ENCODE measurements at regions not wholly inside any gene's neighbourhood (a gene's known extent, or its start where the extent isn't known, plus 50 kb on each side); places are given as distances from the start of the nearest gene placed in this dataset.

GRCh38 chr1:60171801-60172200 lies 98.2 kb upstream of the C1orf87 start:
- TF ChIP-seq CTCF (conservative IDR thresholded peaks at IDR 0.05; ENCODE audit: low read depth, low read length): no peak
- H2AFZ ChIP-seq (ENCODE audit: low read depth): no peak overlapping the region
- no peak overlapping the region for H3K9ac ChIP-seq

GRCh38 chr1:60170709-60171108 lies 97.1 kb upstream of the C1orf87 start:
- Histone ChIP-seq H4K20me1 (ENCODE audit: insufficient read depth) (no peaks in the 10 kb centered on the region), H3K27ac (no peak overlapping the region), H3K9ac (no peak overlapping the region), H3K4me1 (ENCODE audit: low read depth, poor library complexity, severe bottlenecking) (no peaks in the 10 kb centered on the region), H2AFZ (ENCODE audit: low read depth) (no peak overlapping the region), H3K4me3 (IDR thresholded peaks at IDR 0.05; ENCODE audit: insufficient read depth, low read depth, low read length) (no peak overlapping the region), H3K4me2 (no peak overlapping the region), H3K79me2 (ENCODE audit: insufficient read depth, low read depth) (no peaks in the 10 kb centered on the region), H3K36me3 (ENCODE audit: insufficient read depth) (no peaks in the 10 kb centered on the region), H3K27me3 (ENCODE audit: insufficient read depth, low read depth) (no peaks in the 10 kb centered on the region)
- TF ChIP-seq CTCF (conservative IDR thresholded peaks at IDR 0.05; ENCODE audit: low read depth, low read length): no peak

More at GRCh38 chr1:60171801-60172200, 98.2 kb upstream of the C1orf87 start:
- no peak overlapping the region for H3K4me3 ChIP-seq (IDR thresholded peaks at IDR 0.05; ENCODE audit: insufficient read depth, low read depth, low read length)
- no peaks in the 10 kb centered on the region for H4K20me1 ChIP-seq (ENCODE audit: insufficient read depth)
- no peaks in the 10 kb centered on the region for H3K79me2 ChIP-seq (ENCODE audit: insufficient read depth, low read depth)
- no peaks in the 10 kb centered on the region for H3K27me3 ChIP-seq (ENCODE audit: insufficient read depth, low read depth)
- no peak overlapping the region for H3K4me2 ChIP-seq
- no peaks in the 10 kb centered on the region for H3K4me1 ChIP-seq (ENCODE audit: low read depth, poor library complexity, severe bottlenecking)
- H3K27ac ChIP-seq: no peak overlapping the region
- H3K36me3 ChIP-seq (ENCODE audit: insufficient read depth): no peaks in the 10 kb centered on the region

DNA sequence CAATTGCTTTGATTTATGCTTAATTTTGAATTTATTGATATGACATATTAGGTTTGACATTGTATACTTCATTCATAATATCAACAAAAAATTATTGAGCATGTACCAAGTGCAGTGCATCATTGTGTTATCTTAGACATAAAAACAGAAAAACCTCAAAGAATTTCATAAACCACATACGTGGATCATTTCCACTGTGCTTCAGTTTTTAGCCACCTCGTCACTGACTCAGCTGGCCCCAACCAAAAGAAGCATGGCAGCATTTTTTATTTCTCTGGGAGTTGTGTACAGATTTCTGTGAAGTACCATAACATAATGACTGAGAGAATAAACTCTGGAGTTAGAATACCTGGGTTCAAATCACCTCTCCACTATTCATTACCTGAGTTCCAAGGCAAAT lies 95.6 kb upstream of the C1orf87 start:
- H3K36me3 ChIP-seq (ENCODE audit: insufficient read depth): no peaks in the 10 kb centered on the region
- no peak overlapping the region for H3K27ac ChIP-seq
- no peak overlapping the region for H3K9ac ChIP-seq
- no peaks in the 10 kb centered on the region for H4K20me1 ChIP-seq (ENCODE audit: insufficient read depth)
- TF ChIP-seq CTCF (conservative IDR thresholded peaks at IDR 0.05; ENCODE audit: low read depth, low read length): no peak
- H3K4me3 ChIP-seq (IDR thresholded peaks at IDR 0.05; ENCODE audit: insufficient read depth, low read depth, low read length): no peak overlapping the region
- H3K27me3 ChIP-seq (ENCODE audit: insufficient read depth, low read depth): no peaks in the 10 kb centered on the region
- H2AFZ ChIP-seq (ENCODE audit: low read depth): no peak overlapping the region
- H3K79me2 ChIP-seq (ENCODE audit: insufficient read depth, low read depth): no peaks in the 10 kb centered on the region
- no peaks in the 10 kb centered on the region for H3K4me1 ChIP-seq (ENCODE audit: low read depth, poor library complexity, severe bottlenecking)
- H3K4me2 ChIP-seq: no peak overlapping the region

DNA sequence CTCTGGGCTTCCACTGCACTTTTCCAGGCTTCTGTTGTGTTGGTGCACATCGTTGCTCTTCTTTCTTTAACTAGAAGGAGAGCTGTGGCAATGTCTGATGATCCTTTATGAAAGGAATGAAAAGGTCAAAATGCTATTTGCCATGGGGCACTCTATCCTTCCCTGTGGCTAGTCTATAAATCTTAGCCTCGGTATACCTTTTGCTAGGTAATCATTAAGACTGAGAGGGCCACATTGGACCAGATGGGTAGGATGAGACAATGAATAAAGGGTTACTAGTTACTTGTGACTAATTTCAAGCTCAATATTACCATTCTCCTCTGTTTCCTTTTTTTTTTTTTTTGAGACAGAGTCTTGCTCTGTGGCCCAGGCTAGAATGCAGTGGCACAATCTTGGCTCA lies 89.4 kb upstream of the C1orf87 start:
- H3K27ac ChIP-seq: no peak overlapping the region
- H3K4me2 ChIP-seq: no peak overlapping the region
- no peaks in the 10 kb centered on the region for H4K20me1 ChIP-seq (ENCODE audit: insufficient read depth)
- no peaks in the 10 kb centered on the region for H3K36me3 ChIP-seq (ENCODE audit: insufficient read depth)
- H3K4me1 ChIP-seq (ENCODE audit: low read depth, poor library complexity, severe bottlenecking): no peaks in the 10 kb centered on the region
- H3K79me2 ChIP-seq (ENCODE audit: insufficient read depth, low read depth): no peaks in the 10 kb centered on the region
- no peak overlapping the region for H3K9ac ChIP-seq
- H3K27me3 ChIP-seq (ENCODE audit: insufficient read depth, low read depth): no peaks in the 10 kb centered on the region
- H3K4me3 ChIP-seq (IDR thresholded peaks at IDR 0.05; ENCODE audit: insufficient read depth, low read depth, low read length): no peak overlapping the region
- TF ChIP-seq CTCF (conservative IDR thresholded peaks at IDR 0.05; ENCODE audit: low read depth, low read length): no peak
- H2AFZ ChIP-seq (ENCODE audit: low read depth): no peak overlapping the region
